MM.1S (cell line): ENCODE measurements at regions not wholly inside any gene's neighbourhood (a gene's known extent, or its start where the extent isn't known, plus 50 kb on each side); places are given as distances from the start of the nearest gene placed in this dataset.

Source experiments
- DNase-seq: peaks from one replicate; pipeline ENCODE4 v3.0.0-alpha.2; 2015
- H2AFZ ChIP-seq: fragments of 300-600 bp; sonication (generic); 2 replicates; pipeline ENCODE4 v1.6.0; 2016; ENCODE audit warnings: antibody characterized with exemption, low read length
- H3F3A ChIP-seq: fragments of 300-600 bp; sonication (generic); 2 replicates; pipeline ENCODE4 v1.6.1; 2016; ENCODE audit warnings: mild to moderate bottlenecking, antibody characterized with exemption, low read length, moderate library complexity, mixed read lengths; ENCODE audit not compliant: insufficient read depth
- H3K27ac ChIP-seq: fragments of 300-600 bp; sonication (generic); 2 replicates; pipeline ENCODE4 v1.5.1; 2016; ENCODE audit warnings: mild to moderate bottlenecking, low read length
- H3K27me3 ChIP-seq: fragments of 300-600 bp; sonication (generic); replicated peaks from 2 replicates; pipeline ENCODE4 v1.6.0; 2016; ENCODE audit warnings: low read length; ENCODE audit not compliant: insufficient read depth
- H3K36me3 ChIP-seq: fragments of 300-600 bp; sonication (generic); replicated peaks from 2 replicates; pipeline ENCODE4 v1.6.1; 2016; ENCODE audit warnings: mild to moderate bottlenecking, low read length, mixed read lengths; ENCODE audit not compliant: insufficient read depth
- H3K4me1 ChIP-seq: fragments of 300-600 bp; sonication (generic); 2 replicates; pipeline ENCODE4 v1.6.1; 2016; ENCODE audit warnings: low read length, mixed read lengths
- H3K4me2 ChIP-seq: fragments of 300-600 bp; sonication (generic); 2 replicates; pipeline ENCODE4 v1.6.0; 2016; ENCODE audit warnings: low read depth, low read length
- H3K4me3 ChIP-seq: fragments of 300-600 bp; sonication (generic); 2 replicates; pipeline ENCODE4 v1.5.1; 2016; ENCODE audit warnings: low read length, mixed read lengths
- H3K79me2 ChIP-seq: fragments of 300-600 bp; sonication (generic); 2 replicates; pipeline ENCODE4 v1.6.1; 2016; ENCODE audit warnings: mixed run types, low read length, mixed read lengths
- H3K9ac ChIP-seq: fragments of 300-600 bp; sonication (generic); 2 replicates; pipeline ENCODE4 v1.6.1; 2016; ENCODE audit warnings: low read length, mixed read lengths
- H3K9me2 ChIP-seq: fragments of 300-600 bp; sonication (generic); replicated peaks from 2 replicates; pipeline ENCODE4 v1.6.1; 2016; ENCODE audit warnings: mild to moderate bottlenecking, low read length, mixed read lengths; ENCODE audit not compliant: insufficient read depth
- H3K9me3 ChIP-seq: fragments of 300-600 bp; sonication (generic); replicated peaks from 2 replicates; pipeline ENCODE4 v1.6.1; 2016; ENCODE audit warnings: mild to moderate bottlenecking, low read length, mixed read lengths; ENCODE audit not compliant: insufficient read depth
- H4K20me1 ChIP-seq: fragments of 300-600 bp; sonication (generic); 2 replicates; pipeline ENCODE4 v1.6.1; 2016; ENCODE audit warnings: mild to moderate bottlenecking, low read length, moderate library complexity, mixed read lengths; ENCODE audit not compliant: insufficient read depth
- CTCF ChIP-seq: fragments of 300-600 bp; sonication (generic); IDR thresholded peaks from 2 replicates; pipeline ENCODE4 v1.5.1; 2016; ENCODE audit warnings: antibody characterized with exemption, low read length, mixed read lengths
- EZH2 ChIP-seq: fragments of 300-600 bp; sonication (generic); optimal IDR thresholded peaks from 2 replicates; pipeline ENCODE3; 2017; ENCODE audit warnings: low read depth, mild to moderate bottlenecking, antibody characterized with exemption, low read length, mixed read lengths
- EZH2phosphoT487 ChIP-seq: fragments of 300-600 bp; sonication (generic); IDR thresholded peaks from 2 replicates; pipeline ENCODE4 v1.6.1; 2018; ENCODE audit warnings: antibody characterized with exemption, low read length

- no peak for DNase-seq
- no peaks in the 10 kb centered on the region for H3K9me3 ChIP-seq
- H3K27ac ChIP-seq, result no peak overlapping the region
- no peaks in the 10 kb centered on the region for H3K27me3 ChIP-seq
- H3F3A ChIP-seq, result no peaks in the 10 kb centered on the region
- no peaks in the 10 kb centered on the region for H3K4me1 ChIP-seq
- no peaks in the 10 kb centered on the region for H3K79me2 ChIP-seq
- H3K36me3 ChIP-seq, result no peaks in the 10 kb centered on the region
- TF ChIP-seq CTCF (no peak), EZH2 (no peak), EZH2phosphoT487 (no peak)
- H3K4me2 ChIP-seq, result no peak overlapping the region
- no peak overlapping the region for H2AFZ ChIP-seq
- no peak overlapping the region for H3K9ac ChIP-seq
- no peaks in the 10 kb centered on the region for H3K9me2 ChIP-seq
- no peak overlapping the region for H3K4me3 ChIP-seq
- H4K20me1 ChIP-seq, result no peaks in the 10 kb centered on the region
Measured at GRCh38 chr10:130719448-130719752, 583.2 kb downstream of the GLRX3 start.

- Histone ChIP-seq H3K36me3 (no peaks in the 10 kb centered on the region), H2AFZ (no peak overlapping the region), H3K4me3 (no peak overlapping the region), H3K4me2 (no peak overlapping the region), H4K20me1 (no peaks in the 10 kb centered on the region), H3K79me2 (no peaks in the 10 kb centered on the region), H3K9me2 (no peaks in the 10 kb centered on the region), H3K9ac (no peak overlapping the region), H3K27me3 (no peaks in the 10 kb centered on the region), H3K4me1 (no peaks in the 10 kb centered on the region), H3K27ac (no peak overlapping the region), H3F3A (no peaks in the 10 kb centered on the region), H3K9me3 (no peaks in the 10 kb centered on the region)
- DNase-seq, result no peak
- TF ChIP-seq EZH2 (no peak), EZH2phosphoT487 (no peak), CTCF (no peak)
Measured at GRCh38 chr10:130720235-130720634, 584.0 kb downstream of the GLRX3 start.

GRCh38 chr10:130721971-130722370 is 585.8 kb downstream of the GLRX3 start:
- TF ChIP-seq CTCF (no peak), EZH2 (no peak), EZH2phosphoT487 (no peak)

More at GRCh38 chr10:130721971-130722370, 585.8 kb downstream of the GLRX3 start:
- Histone ChIP-seq H3K27ac (no peak overlapping the region), H3K4me1 (no peaks in the 10 kb centered on the region), H3K9ac (no peak overlapping the region), H3K36me3 (no peaks in the 10 kb centered on the region), H3K79me2 (no peaks in the 10 kb centered on the region), H3F3A (no peaks in the 10 kb centered on the region), H3K9me2 (no peaks in the 10 kb centered on the region), H3K9me3 (no peaks in the 10 kb centered on the region), H3K4me3 (no peak overlapping the region), H2AFZ (no peak overlapping the region), H3K27me3 (no peaks in the 10 kb centered on the region), H4K20me1 (no peaks in the 10 kb centered on the region), H3K4me2 (no peak overlapping the region)
- no peak for DNase-seq
